GM10248 (cell line): ENCODE measurements at regions not wholly inside any gene's neighbourhood (a gene's known extent, or its start where the extent isn't known, plus 50 kb on each side); places are given as distances from the start of the nearest gene placed in this dataset.

Experiments used
- CTCF ChIA-PET: fragments of 300-600 bp; sonication (Branson Sonifier 250); formaldehyde crosslinking; extraction: SDS; loops from one replicate; lab custom pipeline; 2021; ENCODE audit warnings: antibody characterized with exemption; lab: Yijun Ruan, JAX
- POLR2A ChIA-PET: fragments of 350-650 bp; sonication (Branson Sonifier 250); formaldehyde crosslinking; extraction: SDS; loops from one replicate; lab custom pipeline; 2020; ENCODE audit warnings: antibody characterized with exemption; lab: Yijun Ruan, JAX
- DNase-seq: peaks from one replicate; pipeline ENCODE4 v3.0.0; 2012; ENCODE audit errors: extremely low spot score
- TF ChIP-seq, protein P1 (sequence below): IDR thresholded peaks from 2 replicates; pipeline ENCODE4 v1.5.1; 2012; ENCODE audit warnings: mild to moderate bottlenecking, low read depth; ENCODE audit errors: extremely low read depth, missing control alignments, control extremely low read depth

DNA sequence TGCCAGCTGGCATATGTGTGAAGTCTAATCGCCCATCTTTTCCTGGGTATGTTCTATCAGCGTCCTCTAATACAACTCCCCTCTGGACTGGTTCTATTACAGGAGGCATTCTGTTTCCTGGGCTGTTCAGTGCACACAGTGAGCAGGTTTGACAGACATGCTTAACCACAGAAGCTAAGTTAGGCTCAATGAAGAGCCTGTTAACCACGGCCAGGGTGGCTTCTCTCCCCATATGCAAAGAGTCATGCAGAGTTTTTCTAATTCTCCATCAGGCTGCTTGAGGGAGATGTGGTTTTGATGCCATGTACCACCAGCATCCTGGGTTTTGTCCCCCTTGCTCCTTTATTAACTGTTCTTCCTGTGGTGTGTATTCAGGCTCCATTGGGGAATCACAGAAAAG is 57.2 kb upstream of the ALOX12 start:
- ChIA-PET CTCF (interaction anchor here (1.5 to 2.6 kb wide), 3 partner anchors 28 to 83 kb away, joined by 3 to 7 read pairs (median 6); no protein-coding TSS in a partner anchor), POLR2A (interaction anchor here (0.7 kb wide), 1 partner anchor 67 kb away, joined by 4 read pairs; no protein-coding TSS in a partner anchor)

DNA sequence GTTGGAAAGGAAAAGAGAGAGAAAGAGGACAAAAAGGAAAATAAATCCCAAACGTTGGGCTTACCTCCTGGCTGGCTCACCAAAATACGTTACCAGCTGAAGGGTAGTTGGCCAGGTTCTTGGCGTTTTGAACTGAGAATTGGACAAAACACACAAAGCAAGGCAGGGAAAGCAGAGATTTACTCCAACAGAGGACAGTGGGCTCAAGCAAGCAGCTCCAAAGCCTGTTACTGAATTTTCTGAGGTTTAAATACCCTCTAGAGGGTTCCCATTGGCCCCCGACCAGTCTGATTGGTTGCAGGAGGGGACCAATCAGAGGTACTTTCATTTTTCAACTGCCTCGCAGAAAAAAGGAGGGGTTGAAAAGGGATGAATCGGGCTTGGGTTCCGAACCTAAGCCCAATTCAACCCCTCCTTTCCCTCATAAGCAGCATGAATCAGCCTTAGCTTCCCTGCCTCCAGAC is 55.6 kb upstream of the ALOX12 start:
- ChIA-PET POLR2A (no interaction called here), CTCF (interaction anchor here (0.9 to 2.1 kb wide), 2 partner anchors 25 to 29 kb away, joined by 3 to 6 read pairs; no protein-coding TSS in a partner anchor)
- TF ChIP-seq, protein P1, sequence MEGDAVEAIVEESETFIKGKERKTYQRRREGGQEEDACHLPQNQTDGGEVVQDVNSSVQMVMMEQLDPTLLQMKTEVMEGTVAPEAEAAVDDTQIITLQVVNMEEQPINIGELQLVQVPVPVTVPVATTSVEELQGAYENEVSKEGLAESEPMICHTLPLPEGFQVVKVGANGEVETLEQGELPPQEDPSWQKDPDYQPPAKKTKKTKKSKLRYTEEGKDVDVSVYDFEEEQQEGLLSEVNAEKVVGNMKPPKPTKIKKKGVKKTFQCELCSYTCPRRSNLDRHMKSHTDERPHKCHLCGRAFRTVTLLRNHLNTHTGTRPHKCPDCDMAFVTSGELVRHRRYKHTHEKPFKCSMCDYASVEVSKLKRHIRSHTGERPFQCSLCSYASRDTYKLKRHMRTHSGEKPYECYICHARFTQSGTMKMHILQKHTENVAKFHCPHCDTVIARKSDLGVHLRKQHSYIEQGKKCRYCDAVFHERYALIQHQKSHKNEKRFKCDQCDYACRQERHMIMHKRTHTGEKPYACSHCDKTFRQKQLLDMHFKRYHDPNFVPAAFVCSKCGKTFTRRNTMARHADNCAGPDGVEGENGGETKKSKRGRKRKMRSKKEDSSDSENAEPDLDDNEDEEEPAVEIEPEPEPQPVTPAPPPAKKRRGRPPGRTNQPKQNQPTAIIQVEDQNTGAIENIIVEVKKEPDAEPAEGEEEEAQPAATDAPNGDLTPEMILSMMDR = no peak
- DNase-seq = no peak

More for the DNA sequence above, 57.2 kb upstream of the ALOX12 start:
- TF ChIP-seq, protein P1 = no peak
- DNase-seq = no peak

DNA sequence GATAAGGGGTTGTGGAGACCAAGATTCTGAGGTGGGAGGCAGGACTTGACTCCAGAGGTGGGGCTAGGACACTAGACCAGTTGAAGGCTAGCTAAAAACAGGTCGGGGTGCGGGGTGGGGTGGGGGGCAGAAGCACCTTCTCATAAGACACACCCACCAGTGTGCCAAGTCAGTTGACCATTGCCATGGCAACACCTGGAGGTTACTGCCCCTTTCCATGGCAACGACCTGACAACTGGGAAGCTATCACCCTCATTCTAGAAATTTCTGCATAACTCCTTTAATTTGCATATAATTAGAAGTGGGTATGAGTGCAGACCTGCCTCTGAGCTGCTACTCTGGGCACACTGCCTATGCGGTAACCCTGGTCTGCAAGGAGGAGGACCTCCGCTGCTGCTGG is 53.9 kb upstream of the ALOX12 start:
- no peak for DNase-seq
- TF ChIP-seq, protein P1 = no peak
- ChIA-PET CTCF (interaction anchor here (1.1 to 1.7 kb wide), 2 partner anchors 63 to 80 kb away, joined by 3 to 4 read pairs; no protein-coding TSS in a partner anchor), POLR2A (no interaction called here)

DNA sequence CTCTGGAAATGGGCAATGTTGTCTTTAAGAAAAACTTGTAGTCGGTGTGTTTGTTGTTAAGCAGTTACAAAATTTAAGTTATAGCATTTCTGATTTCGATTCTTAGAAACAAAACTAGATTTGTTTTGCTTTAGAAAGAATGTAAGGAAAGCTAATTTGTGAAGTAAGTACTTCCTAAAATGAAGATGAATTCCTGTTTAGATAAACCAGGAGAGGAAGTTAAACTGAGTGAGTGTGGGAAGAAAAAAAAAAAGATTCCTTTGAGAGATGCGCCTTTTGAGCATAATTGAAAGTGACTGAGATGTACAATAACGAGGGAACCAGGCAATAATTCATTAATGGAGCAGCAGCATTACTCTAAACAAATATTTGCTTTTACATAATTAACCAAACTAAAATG is 52.4 kb upstream of the ALOX12 start:
- DNase-seq = no peak
- CTCF ChIA-PET = interaction anchor here (1.1 kb wide), 2 partner anchors 27 to 61 kb away, joined by 3 read pairs; no protein-coding TSS in a partner anchor
- TF ChIP-seq, protein P1 = no peak
- POLR2A ChIA-PET = no interaction called here
